BJ (cell line): ENCODE measurements at regions not wholly inside any gene's neighbourhood (a gene's known extent, or its start where the extent isn't known, plus 50 kb on each side); places are given as distances from the start of the nearest gene placed in this dataset.

Source experiments
- CTCF ChIA-PET: fragments of 350-600 bp; formaldehyde crosslinking; extraction: SDS; loops from one replicate; lab custom pipeline; 2021; ENCODE audit warnings: antibody characterized with exemption, inconsistent platforms; lab: Yijun Ruan, JAX
- POLR2A ChIA-PET: fragments of 300-600 bp; sonication (Branson Sonifier 250); formaldehyde crosslinking; extraction: SDS; loops from one replicate; lab custom pipeline; 2021; ENCODE audit warnings: antibody characterized with exemption; lab: Charles Lee
- DNase-seq: peaks from one replicate; pipeline ENCODE4 v3.0.0-alpha.2; 2011; ENCODE audit warnings: low read depth
- H3K27me3 ChIP-seq: 2 replicates; pipeline ENCODE4 v1.6.0; 2011; ENCODE audit warnings: low read length; ENCODE audit not compliant: control insufficient read depth, insufficient read depth
- H3K36me3 ChIP-seq: 2 replicates; pipeline ENCODE4 v1.5.1; 2011; ENCODE audit warnings: low read length; ENCODE audit not compliant: control insufficient read depth, insufficient read depth
- H3K4me3 ChIP-seq: 2 replicates; pipeline ENCODE4 v1.5.1; 2011; ENCODE audit warnings: low read depth, mild to moderate bottlenecking, control low read depth, low read length
- CTCF ChIP-seq: IDR thresholded peaks from 2 replicates; pipeline ENCODE4 v1.5.1; 2011; ENCODE audit warnings: low read depth, mild to moderate bottlenecking, control low read depth, inconsistent platforms, low read length, moderate library complexity; ENCODE audit not compliant: insufficient read depth

GRCh38 chr7:131690441-131690840, 134.0 kb upstream of the PODXL start:
- ChIA-PET CTCF (interaction anchor here (0.8 to 3.3 kb wide), 7 partner anchors 10 to 890 kb away, joined by 3 to 18 read pairs (median 8); no protein-coding TSS in a partner anchor), POLR2A (interaction anchor here (0.7 kb wide), 1 partner anchor 167 kb away, joined by 4 read pairs; no protein-coding TSS in a partner anchor)
- no peaks in the 10 kb centered on the region for H3K36me3 ChIP-seq
- H3K4me3 ChIP-seq, result no peak overlapping the region
- peaks cover 14% of the 10 kb centered on the region; the same call in 1 of the 2 replicates for H3K27me3 ChIP-seq
- DNase-seq, result no peak
- no peak for TF ChIP-seq CTCF

GRCh38 chr7:131689662-131690234, 133.3 kb upstream of the PODXL start:
- ChIA-PET POLR2A (no interaction called here), CTCF (interaction anchor here (0.6 to 3.3 kb wide), 15 partner anchors 8 to 1744 kb away, joined by 3 to 18 read pairs (median 4); no protein-coding TSS in a partner anchor)
- Histone ChIP-seq H3K27me3 (peaks cover 14% of the 10 kb centered on the region; the same call in 1 of the 2 replicates), H3K4me3 (no peak overlapping the region), H3K36me3 (no peaks in the 10 kb centered on the region)
- TF ChIP-seq CTCF, result no peak
- DNase-seq, result no peak

GRCh38 chr7:131688738-131689661, 132.6 kb upstream of the PODXL start:
- POLR2A ChIA-PET, result no interaction called here
- peaks cover 12% of the 10 kb centered on the region; the same call in 1 of the 2 replicates for H3K27me3 ChIP-seq
- no peak overlapping the region for H3K4me3 ChIP-seq
- no peaks in the 10 kb centered on the region for H3K36me3 ChIP-seq
- DNase-seq, result peak; percentile 0
- CTCF ChIA-PET, result interaction anchor here (0.6 to 3.3 kb wide), 19 partner anchors 8 to 1745 kb away, joined by 3 to 18 read pairs (median 4); no protein-coding TSS in a partner anchor
- peak; percentile 97 for TF ChIP-seq CTCF

GRCh38 chr7:131687296-131687695, 130.9 kb upstream of the PODXL start:
- ChIA-PET POLR2A (no interaction called here), CTCF (interaction anchor here (0.7 to 1.5 kb wide), 2 partner anchors 26 to 29 kb away, joined by 3 to 4 read pairs; no protein-coding TSS in a partner anchor)
- TF ChIP-seq CTCF, result no peak
- Histone ChIP-seq H3K4me3 (no peak overlapping the region), H3K36me3 (no peaks in the 10 kb centered on the region), H3K27me3 (peaks cover 14% of the 10 kb centered on the region; the same call in 1 of the 2 replicates)
- DNase-seq, result no peak

GRCh38 chr7:131686833-131687232, 130.4 kb upstream of the PODXL start:
- ChIA-PET CTCF (interaction anchor here (0.7 kb wide), 1 partner anchor 29 kb away, joined by 3 read pairs; no protein-coding TSS in a partner anchor), POLR2A (no interaction called here)

More at GRCh38 chr7:131686833-131687232, 130.4 kb upstream of the PODXL start:
- Histone ChIP-seq H3K36me3 (no peaks in the 10 kb centered on the region), H3K4me3 (no peak overlapping the region), H3K27me3 (peaks cover 14% of the 10 kb centered on the region; the same call in 1 of the 2 replicates)
- no peak for TF ChIP-seq CTCF
- DNase-seq, result no peak
